HepG2 (cell line): ENCODE measurements at regions not wholly inside any gene's neighbourhood (a gene's known extent, or its start where the extent isn't known, plus 50 kb on each side); places are given as distances from the start of the nearest gene placed in this dataset.

Experiments used
- CTCF ChIP-seq: sonication (generic); formaldehyde crosslinking; IDR thresholded peaks from 2 replicates; pipeline ENCODE4 v1.5.0; 2020; ENCODE audit warnings: mild to moderate bottlenecking, missing genetic modification reagents, moderate library complexity
- DRAP1 ChIP-seq: IDR thresholded peaks from 2 replicates; pipeline ENCODE4 v1.6.1; 2016; ENCODE audit warnings: missing genetic modification reagents, missing compliant biosample characterization
- FOXJ3 ChIP-seq: sonication (generic); formaldehyde crosslinking; IDR thresholded peaks from 2 replicates; pipeline ENCODE4 v1.4.0; 2020; ENCODE audit warnings: missing genetic modification reagents, mild to moderate bottlenecking, borderline replicate concordance
- GFI1 ChIP-seq: sonication (generic); formaldehyde crosslinking; IDR thresholded peaks from 2 replicates; pipeline ENCODE4 v1.5.0; 2020; ENCODE audit warnings: missing genetic modification reagents, mild to moderate bottlenecking, borderline replicate concordance
- TBL1XR1 ChIP-seq: fragments of 150-350 bp; IDR thresholded peaks from 2 replicates; pipeline ENCODE4 v1.6.1; 2014; ENCODE audit warnings: borderline replicate concordance, low read length; ENCODE audit not compliant: partially characterized antibody
- ZEB1 ChIP-seq: IDR thresholded peaks from 2 replicates; pipeline ENCODE4 v1.6.1; 2012; ENCODE audit warnings: mild to moderate bottlenecking, low read depth, inconsistent platforms; ENCODE audit not compliant: insufficient replicate concordance
- ZIK1 ChIP-seq: sonication (generic); formaldehyde crosslinking; IDR thresholded peaks from 2 replicates; pipeline ENCODE4 v1.5.0; 2020; ENCODE audit warnings: mild to moderate bottlenecking, low read depth, missing genetic modification reagents, borderline replicate concordance
- ZNF232 ChIP-seq: sonication (generic); formaldehyde crosslinking; IDR thresholded peaks from 2 replicates; pipeline ENCODE4 v1.4.0; 2020; ENCODE audit warnings: missing genetic modification reagents, borderline replicate concordance

DNA sequence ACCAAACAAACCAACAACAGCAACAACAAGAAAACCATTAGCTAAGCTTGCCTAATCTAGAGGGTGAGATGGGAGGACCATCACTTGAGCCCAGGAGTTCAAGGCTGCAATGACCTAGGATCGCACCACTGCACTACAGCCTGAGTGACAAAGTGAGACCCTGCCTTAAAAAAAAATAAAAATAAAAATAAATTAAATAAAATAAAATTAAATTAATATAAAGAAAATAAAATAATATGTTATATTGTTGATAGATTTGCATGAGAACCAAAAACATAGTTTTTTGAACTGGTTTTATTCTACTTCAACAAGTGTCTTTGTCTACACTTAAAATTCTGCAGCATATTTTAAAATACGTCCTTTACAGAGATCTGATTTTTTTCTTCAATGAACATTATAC, 2683.1 kb downstream of the ARAP2 start:
- no peak for TF ChIP-seq FOXJ3
- TF ChIP-seq CTCF, result no peak
- TF ChIP-seq DRAP1 (CRISPR knock-in tag), result no peak
- no peak for TF ChIP-seq TBL1XR1
- TF ChIP-seq ZEB1, result no peak
- no peak for TF ChIP-seq ZIK1 (CRISPR knock-in tag)
- no peak for TF ChIP-seq GFI1 (CRISPR knock-in tag)
- no peak for TF ChIP-seq ZNF232
